Hepatocyte (in vitro differentiated cells): ENCODE measurements at regions not wholly inside any gene's neighbourhood (a gene's known extent, or its start where the extent isn't known, plus 50 kb on each side); places are given as distances from the start of the nearest gene placed in this dataset.

Source experiments
- DNase-seq: peaks from one replicate; pipeline ENCODE4 v3.0.0-alpha.2; 2016; ENCODE audit warnings: low spot score
- H2AFZ ChIP-seq: fragments of 200-600 bp; sonication (generic); 2 replicates; pipeline ENCODE4 v1.6.0; 2016; ENCODE audit warnings: antibody characterized with exemption, mild to moderate bottlenecking
- H3K27ac ChIP-seq: fragments of 200-600 bp; sonication (generic); 2 replicates; pipeline ENCODE4 v1.5.1; 2016; ENCODE audit warnings: mild to moderate bottlenecking
- H3K27me3 ChIP-seq: fragments of 200-600 bp; sonication (generic); 2 replicates; pipeline ENCODE4 v1.6.1; 2016
- H3K36me3 ChIP-seq: fragments of 200-600 bp; sonication (generic); replicated peaks from 2 replicates; pipeline ENCODE4 v1.5.1; 2016; ENCODE audit warnings: low read depth; ENCODE audit not compliant: insufficient read depth
- H3K4me1 ChIP-seq: fragments of 200-600 bp; sonication (generic); 2 replicates; pipeline ENCODE4 v1.5.1; 2016; ENCODE audit warnings: mild to moderate bottlenecking, moderate library complexity; ENCODE audit not compliant: insufficient read depth
- H3K4me2 ChIP-seq: fragments of 200-600 bp; sonication (generic); 2 replicates; pipeline ENCODE4 v1.6.0; 2016
- H3K4me3 ChIP-seq: fragments of 200-600 bp; sonication (generic); 2 replicates; pipeline ENCODE4 v1.5.1; 2016; ENCODE audit warnings: mild to moderate bottlenecking
- H3K79me2 ChIP-seq: fragments of 200-600 bp; sonication (generic); 2 replicates; pipeline ENCODE4 v1.6.0; 2017; ENCODE audit warnings: mild to moderate bottlenecking
- H3K9me2 ChIP-seq: fragments of 200-600 bp; sonication (generic); replicated peaks from 2 replicates; pipeline ENCODE4 v1.6.0; 2017; ENCODE audit warnings: mild to moderate bottlenecking; ENCODE audit not compliant: insufficient read depth
- H3K9me3 ChIP-seq: fragments of 200-600 bp; sonication (generic); 2 replicates; pipeline ENCODE4 v1.5.1; 2016; ENCODE audit warnings: low read depth, mild to moderate bottlenecking
- H4K20me1 ChIP-seq: fragments of 200-600 bp; sonication (generic); 2 replicates; pipeline ENCODE4 v1.6.0; 2016; ENCODE audit warnings: mild to moderate bottlenecking; ENCODE audit not compliant: insufficient read depth, poor library complexity, severe bottlenecking
- CTCF ChIP-seq: fragments of 200-600 bp; sonication (generic); IDR thresholded peaks from 2 replicates; pipeline ENCODE4 v1.5.1; 2016; ENCODE audit warnings: antibody characterized with exemption, mild to moderate bottlenecking; ENCODE audit not compliant: poor library complexity
- EZH2 ChIP-seq: fragments of 200-600 bp; sonication (generic); IDR thresholded peaks from 2 replicates; pipeline ENCODE4 v1.6.1; 2016; ENCODE audit warnings: antibody characterized with exemption, mild to moderate bottlenecking, borderline replicate concordance
- EZH2phosphoT487 ChIP-seq: fragments of 200-600 bp; sonication (generic); IDR thresholded peaks from one replicate; pipeline ENCODE4 v1.6.1; 2018; ENCODE audit warnings: antibody characterized with exemption, mild to moderate bottlenecking, low read depth, moderate library complexity; ENCODE audit not compliant: unreplicated experiment, severe bottlenecking
- WGBS: methylation state at CpG from one replicate; pipeline ENCODE4 v1.1.6; 2016; ENCODE audit warnings: low lambda C conversion rate; ENCODE audit errors: missing lambda C conversion rate; 5-methylcytosine and 5-hydroxymethylcytosine counted together

DNA sequence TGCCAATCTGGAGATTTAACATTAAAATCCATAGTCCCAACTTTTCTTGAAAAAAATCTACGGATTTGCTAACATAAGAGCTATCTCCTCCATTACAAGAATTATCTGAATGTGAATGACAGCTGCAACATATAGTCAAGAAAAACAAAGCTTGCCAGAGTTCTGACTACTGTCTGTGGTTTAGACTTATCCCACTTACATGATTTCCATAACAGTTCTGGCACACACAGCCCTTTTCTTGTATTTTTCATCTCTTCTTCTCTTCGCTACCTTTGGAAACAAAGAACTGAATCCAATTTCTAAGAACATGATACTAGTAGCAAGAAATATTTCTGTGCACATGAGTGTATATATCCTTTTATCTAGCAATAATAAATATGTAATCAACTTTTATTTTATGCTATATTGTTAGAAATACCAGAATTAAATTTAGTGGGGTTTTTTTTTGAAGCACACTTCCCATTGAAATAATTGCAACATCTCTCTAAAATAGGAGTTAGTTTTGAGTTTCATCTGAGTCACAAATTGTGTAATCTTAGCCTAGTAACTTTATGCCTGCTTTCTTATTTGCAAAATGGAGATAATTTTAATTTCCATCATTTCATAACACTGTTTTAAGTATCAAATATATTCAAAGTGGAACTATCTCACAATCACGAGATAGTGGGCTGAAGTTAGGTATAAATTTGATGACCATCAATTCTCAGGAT lies 1217.6 kb downstream of the JRKL start:
- TF ChIP-seq EZH2phosphoT487 (no peak), EZH2 (no peak), CTCF (no peak)
- H3K4me1 ChIP-seq: no peaks in the 10 kb centered on the region
- no peaks in the 10 kb centered on the region for H3K79me2 ChIP-seq
- H3K9me3 ChIP-seq: no peaks in the 10 kb centered on the region
- no peak overlapping the region for H3K4me3 ChIP-seq
- H3K9me2 ChIP-seq: no peaks in the 10 kb centered on the region
- no peaks in the 10 kb centered on the region for H3K36me3 ChIP-seq
- H4K20me1 ChIP-seq: no peaks in the 10 kb centered on the region
- H3K27ac ChIP-seq: no peak overlapping the region
- no peak for DNase-seq
- H3K4me2 ChIP-seq: no peak overlapping the region
- H3K27me3 ChIP-seq: no peaks in the 10 kb centered on the region
- 88% methylated on average over 3 of the region's 3 CpGs for WGBS
- H2AFZ ChIP-seq: no peak overlapping the region

- no peak for TF ChIP-seq EZH2phosphoT487
- no peak for TF ChIP-seq CTCF
- TF ChIP-seq EZH2: no peak
- Histone ChIP-seq H3K4me1 (no peaks in the 10 kb centered on the region), H3K4me3 (no peak overlapping the region), H4K20me1 (no peaks in the 10 kb centered on the region), H3K4me2 (no peak overlapping the region), H3K36me3 (no peaks in the 10 kb centered on the region), H3K9me2 (no peaks in the 10 kb centered on the region), H3K79me2 (no peaks in the 10 kb centered on the region), H3K27me3 (no peaks in the 10 kb centered on the region), H2AFZ (no peak overlapping the region), H3K9me3 (no peaks in the 10 kb centered on the region), H3K27ac (no peak overlapping the region)
- no peak for DNase-seq
- 69% methylated on average over 4 of the region's 4 CpGs for WGBS
These were observed 1220.2 kb downstream of the JRKL start for GRCh38 chr11:97610000-97610399.

DNA sequence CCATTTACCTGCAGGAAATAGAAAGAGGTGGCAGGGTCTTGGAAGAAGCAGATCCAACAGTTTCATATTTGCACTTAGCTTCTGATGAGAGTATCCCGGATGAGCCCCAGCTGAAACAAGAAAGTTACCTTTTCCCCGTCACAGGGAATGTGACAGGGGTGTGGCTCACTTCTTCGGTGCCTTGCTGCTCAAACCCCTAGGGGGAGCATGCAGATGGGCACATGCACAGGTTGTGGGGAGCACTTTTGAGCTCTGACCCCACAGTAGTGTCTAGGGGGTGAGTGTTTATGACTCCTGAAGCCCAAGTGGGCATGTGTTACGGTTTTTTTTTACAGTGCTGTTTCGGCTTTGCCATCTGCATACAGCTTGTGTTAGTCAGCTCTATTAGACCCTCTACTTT lies 1221.0 kb downstream of the JRKL start:
- no peak overlapping the region for H3K27ac ChIP-seq
- no peaks in the 10 kb centered on the region for H3K9me2 ChIP-seq
- no peaks in the 10 kb centered on the region for H4K20me1 ChIP-seq
- no peak overlapping the region for H2AFZ ChIP-seq
- no peaks in the 10 kb centered on the region for H3K4me1 ChIP-seq
- no peak for DNase-seq
- no peak overlapping the region for H3K4me2 ChIP-seq
- no peak for TF ChIP-seq CTCF
- TF ChIP-seq EZH2phosphoT487: no peak
- no peak for TF ChIP-seq EZH2
- no peaks in the 10 kb centered on the region for H3K9me3 ChIP-seq
- H3K79me2 ChIP-seq: no peaks in the 10 kb centered on the region
- no peak overlapping the region for H3K4me3 ChIP-seq
- WGBS: 92% methylated on average over 5 of the region's 5 CpGs
- no peaks in the 10 kb centered on the region for H3K36me3 ChIP-seq
- H3K27me3 ChIP-seq: no peaks in the 10 kb centered on the region

GRCh38 chr11:97611345-97611744 lies 1221.5 kb downstream of the JRKL start:
- Histone ChIP-seq H3K9me3 (no peaks in the 10 kb centered on the region), H3K9me2 (no peaks in the 10 kb centered on the region), H3K4me3 (no peak overlapping the region), H2AFZ (no peak overlapping the region), H3K4me2 (no peak overlapping the region), H3K79me2 (no peaks in the 10 kb centered on the region), H4K20me1 (no peaks in the 10 kb centered on the region), H3K4me1 (no peaks in the 10 kb centered on the region), H3K27me3 (no peaks in the 10 kb centered on the region), H3K27ac (no peak overlapping the region), H3K36me3 (no peaks in the 10 kb centered on the region)
- TF ChIP-seq EZH2phosphoT487 (no peak), EZH2 (no peak), CTCF (no peak)
- no peak for DNase-seq
- WGBS: 94% methylated on average over 10 of the region's 10 CpGs
